ENCODE measurements at regions not wholly inside any gene's neighbourhood (a gene's known extent, or its start where the extent isn't known, plus 50 kb on each side); places are given as distances from the start of the nearest gene placed in this dataset.

GRCh38 chr9:110047232-110047954 is 160.6 kb downstream of the C9orf152 start:
- no peak for TF ChIP-seq CTCF (IDR thresholded peaks at IDR 0.05; ENCODE audit: unreplicated experiment in 3 of 3)
- Mint-ChIP-seq H3K27ac (peak overlapping the region in 1 of 3 experiments; percentile 19), H3K9me3 (no peaks in the 10 kb centered on the region), H3K4me3 (peak overlapping the region; percentile 89 to 92 (median 89)), H3K27me3 (ENCODE audit: low read depth) (peaks cover 43% of the 10 kb centered on the region), H3K36me3 (ENCODE audit: low read depth) (no peaks in the 10 kb centered on the region), H3K4me1 (peaks cover 34% of the 10 kb centered on the region)

- Mint-ChIP-seq H3K9me3 (no peaks in the 10 kb centered on the region), H3K4me3 (peak overlapping the region; percentile 89 to 92 (median 89)), H3K27ac (peak overlapping the region in 1 of 3 experiments; percentile 19), H3K36me3 (ENCODE audit: low read depth) (no peaks in the 10 kb centered on the region), H3K4me1 (peaks cover 34% of the 10 kb centered on the region), H3K27me3 (ENCODE audit: low read depth) (peaks cover 43% of the 10 kb centered on the region)
- no peak for TF ChIP-seq CTCF (IDR thresholded peaks at IDR 0.05; ENCODE audit: unreplicated experiment in 3 of 3)
Observed at GRCh38 chr9:110047955-110048402, 160.0 kb downstream of the C9orf152 start.

GRCh38 chr9:110048403-110048975 is 159.5 kb downstream of the C9orf152 start:
- Mint-ChIP-seq H3K27me3 (ENCODE audit: low read depth) (peaks cover 43% of the 10 kb centered on the region), H3K9me3 (no peaks in the 10 kb centered on the region), H3K4me3 (peak overlapping the region; percentile 89 to 92 (median 91)), H3K36me3 (ENCODE audit: low read depth) (no peaks in the 10 kb centered on the region), H3K27ac (peak overlapping the region in 2 of 3 experiments; percentile 33 to 84), H3K4me1 (peaks cover 34% of the 10 kb centered on the region)
- TF ChIP-seq CTCF (IDR thresholded peaks at IDR 0.05; ENCODE audit: unreplicated experiment in 3 of 3): no peak

- H3K27me3 Mint-ChIP-seq (ENCODE audit: low read depth): peaks cover 43% of the 10 kb centered on the region
- H3K9me3 Mint-ChIP-seq: no peaks in the 10 kb centered on the region
- no peak for TF ChIP-seq CTCF (IDR thresholded peaks at IDR 0.05; ENCODE audit: unreplicated experiment in 3 of 3)
- no peaks in the 10 kb centered on the region for H3K36me3 Mint-ChIP-seq (ENCODE audit: low read depth)
- peak overlapping the region in 2 of 3 experiments; percentile 33 to 84 for H3K27ac Mint-ChIP-seq
- peak overlapping the region; percentile 89 to 91 (median 91) for H3K4me3 Mint-ChIP-seq
- peaks cover 34% of the 10 kb centered on the region for H3K4me1 Mint-ChIP-seq
Observed at GRCh38 chr9:110048976-110049698, 158.8 kb downstream of the C9orf152 start.

- Mint-ChIP-seq H3K27ac (peak overlapping the region in 2 of 3 experiments; percentile 33 to 39), H3K9me3 (no peaks in the 10 kb centered on the region), H3K27me3 (ENCODE audit: low read depth) (peaks cover 43% of the 10 kb centered on the region), H3K4me3 (peak overlapping the region; percentile 89 to 91 (median 91)), H3K36me3 (ENCODE audit: low read depth) (no peaks in the 10 kb centered on the region), H3K4me1 (peaks cover 34% of the 10 kb centered on the region)
- no peak for TF ChIP-seq CTCF (IDR thresholded peaks at IDR 0.05; ENCODE audit: unreplicated experiment in 3 of 3)
Observed at GRCh38 chr9:110049699-110050450, 158.1 kb downstream of the C9orf152 start.
